GM06990 (cell line): ENCODE measurements at regions not wholly inside any gene's neighbourhood (a gene's known extent, or its start where the extent isn't known, plus 50 kb on each side); places are given as distances from the start of the nearest gene placed in this dataset.
"Not testable (repeated sequence)": the region's sequence is repeated elsewhere in the genome, so short reads cannot be mapped to it uniquely, and the experiment has no call there.

Source experiments
- DNase-seq: peaks from one replicate; pipeline ENCODE4 v3.0.0-alpha.2; 2011; ENCODE audit not compliant: insufficient read length; ENCODE audit errors: extremely low read depth
- H3K27me3 ChIP-seq: replicated peaks from 2 replicates; pipeline ENCODE4 v1.6.0; 2011; ENCODE audit warnings: low read length; ENCODE audit not compliant: control insufficient read depth, insufficient read depth
- H3K36me3 ChIP-seq: 2 replicates; pipeline ENCODE4 v1.5.1; 2011; ENCODE audit warnings: low read length; ENCODE audit not compliant: control insufficient read depth, insufficient read depth
- H3K4me3 ChIP-seq: replicated peaks from 2 replicates; pipeline ENCODE4 v1.5.1; 2011; ENCODE audit warnings: low read depth, mild to moderate bottlenecking, control low read depth, low read length
- CTCF ChIP-seq: IDR thresholded peaks from 2 replicates; pipeline ENCODE4 v1.5.1; 2011; ENCODE audit warnings: low read length, control low read depth, mild to moderate bottlenecking, inconsistent platforms; ENCODE audit not compliant: insufficient read depth, poor library complexity, severe bottlenecking

GRCh38 chr6:15017803-15018202, 228.1 kb upstream of the JARID2 start:
- no peaks in the 10 kb centered on the region for H3K36me3 ChIP-seq
- TF ChIP-seq CTCF: no peak
- H3K27me3 ChIP-seq: no peaks in the 10 kb centered on the region
- no peak for DNase-seq
- no peak overlapping the region for H3K4me3 ChIP-seq

- no peak overlapping the region for H3K4me3 ChIP-seq
- no peaks in the 10 kb centered on the region for H3K27me3 ChIP-seq
- H3K36me3 ChIP-seq: no peaks in the 10 kb centered on the region
- DNase-seq: no peak
- no peak for TF ChIP-seq CTCF
Measured at GRCh38 chr6:15020119-15020770, 225.6 kb upstream of the JARID2 start.

- H3K4me3 ChIP-seq: no peak overlapping the region
Measured at GRCh38 chr6:15021074-15021473, 224.8 kb upstream of the JARID2 start.

GRCh38 chr6:15023018-15023417, 222.9 kb upstream of the JARID2 start:
- not testable (repeated sequence) for H3K36me3 ChIP-seq, DNase-seq, H3K27me3 ChIP-seq
- H3K4me3 ChIP-seq: peak overlapping the region; percentile 27

More at GRCh38 chr6:15021074-15021473, 224.8 kb upstream of the JARID2 start:
- Histone ChIP-seq H3K36me3 (no peaks in the 10 kb centered on the region), H3K27me3 (no peaks in the 10 kb centered on the region)
- no peak for DNase-seq
- TF ChIP-seq CTCF: no peak

- TF ChIP-seq CTCF: no peak
- DNase-seq: peak; percentile 71
- no peaks in the 10 kb centered on the region for H3K27me3 ChIP-seq
- H3K36me3 ChIP-seq: no peaks in the 10 kb centered on the region
- peak overlapping the region; percentile 27 for H3K4me3 ChIP-seq
Measured at GRCh38 chr6:15023448-15023847, 222.4 kb upstream of the JARID2 start.

GRCh38 chr6:15025446-15025845, 220.4 kb upstream of the JARID2 start:
- DNase-seq: no peak
- TF ChIP-seq CTCF: no peak
- Histone ChIP-seq H3K27me3 (no peaks in the 10 kb centered on the region), H3K4me3 (no peak overlapping the region), H3K36me3 (no peaks in the 10 kb centered on the region)
